D721Med (cell line): ENCODE measurements at regions not wholly inside any gene's neighbourhood (a gene's known extent, or its start where the extent isn't known, plus 50 kb on each side); places are given as distances from the start of the nearest gene placed in this dataset.

Experiments
- DNase-seq: peaks from one replicate; pipeline ENCODE4 v3.0.0; 2011; ENCODE audit warnings: low spot score; ENCODE audit not compliant: insufficient read length
- FAIRE-seq: peaks from 2 replicates; lab custom pipeline; 2011; peaks lifted over from hg19 to GRCh38; lab: Jason Lieb, UNC
- TF ChIP-seq, protein P1 (sequence below): IDR thresholded peaks from 2 replicates; pipeline ENCODE4 v1.5.1; 2012; ENCODE audit warnings: mild to moderate bottlenecking, control low read depth; ENCODE audit not compliant: insufficient read depth; ENCODE audit errors: missing control alignments

DNA sequence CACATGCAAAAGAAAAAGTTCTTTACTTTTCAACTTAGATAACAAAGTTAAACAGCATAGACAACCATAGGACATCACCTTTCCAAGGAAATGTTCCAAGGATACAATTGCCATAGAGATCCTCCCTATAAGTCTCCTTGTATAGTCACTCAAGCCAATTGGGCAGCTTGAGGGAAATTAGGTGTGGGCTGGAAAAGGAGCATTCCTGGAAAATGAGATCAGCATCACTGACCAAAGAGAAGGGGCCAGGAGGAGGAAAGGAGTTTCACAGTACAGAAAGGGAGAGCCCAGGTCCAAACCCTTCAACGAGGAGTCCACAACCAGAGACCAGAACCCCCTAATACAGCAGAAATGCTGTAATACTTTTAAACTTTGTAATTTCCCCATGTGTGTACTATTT is 91.5 kb upstream of the PPARGC1A start:
- FAIRE-seq = no peak
- TF ChIP-seq, protein P1, sequence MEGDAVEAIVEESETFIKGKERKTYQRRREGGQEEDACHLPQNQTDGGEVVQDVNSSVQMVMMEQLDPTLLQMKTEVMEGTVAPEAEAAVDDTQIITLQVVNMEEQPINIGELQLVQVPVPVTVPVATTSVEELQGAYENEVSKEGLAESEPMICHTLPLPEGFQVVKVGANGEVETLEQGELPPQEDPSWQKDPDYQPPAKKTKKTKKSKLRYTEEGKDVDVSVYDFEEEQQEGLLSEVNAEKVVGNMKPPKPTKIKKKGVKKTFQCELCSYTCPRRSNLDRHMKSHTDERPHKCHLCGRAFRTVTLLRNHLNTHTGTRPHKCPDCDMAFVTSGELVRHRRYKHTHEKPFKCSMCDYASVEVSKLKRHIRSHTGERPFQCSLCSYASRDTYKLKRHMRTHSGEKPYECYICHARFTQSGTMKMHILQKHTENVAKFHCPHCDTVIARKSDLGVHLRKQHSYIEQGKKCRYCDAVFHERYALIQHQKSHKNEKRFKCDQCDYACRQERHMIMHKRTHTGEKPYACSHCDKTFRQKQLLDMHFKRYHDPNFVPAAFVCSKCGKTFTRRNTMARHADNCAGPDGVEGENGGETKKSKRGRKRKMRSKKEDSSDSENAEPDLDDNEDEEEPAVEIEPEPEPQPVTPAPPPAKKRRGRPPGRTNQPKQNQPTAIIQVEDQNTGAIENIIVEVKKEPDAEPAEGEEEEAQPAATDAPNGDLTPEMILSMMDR = no peak
- no peak for DNase-seq

DNA sequence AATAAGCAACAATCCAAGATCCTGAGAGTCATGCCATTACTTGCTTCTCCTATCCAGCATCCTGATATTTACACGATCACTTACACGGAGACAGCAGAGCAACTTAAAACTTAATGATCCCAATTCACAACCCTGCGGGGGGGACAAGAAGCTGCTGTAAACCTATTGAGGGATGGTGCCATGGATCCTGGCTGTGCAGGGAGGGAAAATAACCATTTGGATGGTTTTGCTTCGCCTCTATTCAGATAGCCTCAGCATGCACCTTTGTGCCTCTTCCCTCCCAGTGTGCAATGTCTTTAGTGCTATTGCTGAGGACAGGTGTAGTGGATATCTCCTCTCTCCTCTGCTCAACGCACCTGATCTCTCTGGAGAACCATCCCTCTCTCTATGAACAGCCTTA is 89.7 kb upstream of the PPARGC1A start:
- no peak for DNase-seq
- no peak for FAIRE-seq
- TF ChIP-seq, protein P1 = no peak

DNA sequence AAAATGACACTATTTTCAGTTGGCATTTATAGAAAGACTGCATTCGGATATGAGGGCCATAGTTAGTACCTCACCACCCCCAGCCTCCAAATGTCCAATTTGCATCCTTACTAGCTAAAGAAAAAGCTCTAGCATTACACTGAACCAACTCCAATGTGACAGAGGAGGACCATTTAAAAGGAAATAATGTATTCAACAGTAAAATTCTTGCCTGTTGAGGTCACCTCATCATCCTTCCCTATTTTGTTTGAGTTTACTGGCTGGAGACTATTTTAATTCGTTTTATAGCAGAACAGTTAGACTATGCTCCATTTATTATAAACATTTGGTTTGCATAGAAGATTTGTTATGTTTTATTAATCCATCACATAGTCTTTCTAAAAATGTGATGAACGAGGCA is 88.2 kb upstream of the PPARGC1A start:
- no peak for DNase-seq
- TF ChIP-seq, protein P1 = no peak
- no peak for FAIRE-seq

DNA sequence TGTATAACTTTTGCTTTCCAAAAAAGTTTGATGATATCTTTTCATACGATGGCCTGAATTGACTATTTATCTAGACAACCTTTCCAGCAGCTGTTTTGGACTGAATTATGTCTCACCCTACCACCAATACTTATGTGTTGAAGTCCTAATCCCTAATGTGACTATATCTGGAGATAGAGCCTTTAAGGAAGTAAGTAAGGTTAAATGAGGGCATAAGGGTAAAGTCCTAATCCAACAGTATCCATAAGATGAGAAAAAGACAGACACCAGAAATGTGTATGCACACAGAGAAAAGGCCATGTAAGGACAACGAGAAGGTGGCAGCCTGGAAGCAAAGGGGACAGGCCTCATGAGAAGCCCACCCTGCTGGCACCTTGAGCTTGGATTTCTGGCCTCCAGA is 86.6 kb upstream of the PPARGC1A start:
- no peak for FAIRE-seq
- TF ChIP-seq, protein P1 = no peak
- DNase-seq = no peak

DNA sequence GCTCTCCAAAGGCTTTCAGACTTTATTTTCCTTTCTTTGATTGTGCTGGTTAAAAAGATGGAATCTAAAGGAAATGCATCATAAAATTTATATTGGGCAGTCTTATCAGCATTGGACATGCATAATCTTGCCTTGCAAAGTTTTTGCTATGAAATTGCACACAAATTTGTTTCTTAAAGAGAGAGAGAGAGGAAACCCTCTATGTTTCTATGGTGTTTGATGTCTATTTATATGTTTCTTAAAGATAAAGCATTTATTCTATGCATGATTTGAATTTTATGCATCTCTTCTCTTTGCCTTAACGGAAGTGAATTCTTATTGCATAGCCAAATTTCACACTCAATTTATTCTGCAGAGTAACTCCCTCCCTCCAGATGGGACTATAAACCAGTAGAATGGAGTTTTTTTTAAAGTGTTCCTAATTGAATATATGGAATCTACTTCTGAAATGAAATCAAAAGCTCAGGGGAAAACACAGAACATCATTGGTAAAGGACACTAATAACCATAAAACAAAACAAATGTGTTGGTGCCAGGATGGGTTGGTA is 83.5 kb upstream of the PPARGC1A start:
- DNase-seq (no peak), FAIRE-seq (no peak)
- TF ChIP-seq, protein P1 = no peak

DNA sequence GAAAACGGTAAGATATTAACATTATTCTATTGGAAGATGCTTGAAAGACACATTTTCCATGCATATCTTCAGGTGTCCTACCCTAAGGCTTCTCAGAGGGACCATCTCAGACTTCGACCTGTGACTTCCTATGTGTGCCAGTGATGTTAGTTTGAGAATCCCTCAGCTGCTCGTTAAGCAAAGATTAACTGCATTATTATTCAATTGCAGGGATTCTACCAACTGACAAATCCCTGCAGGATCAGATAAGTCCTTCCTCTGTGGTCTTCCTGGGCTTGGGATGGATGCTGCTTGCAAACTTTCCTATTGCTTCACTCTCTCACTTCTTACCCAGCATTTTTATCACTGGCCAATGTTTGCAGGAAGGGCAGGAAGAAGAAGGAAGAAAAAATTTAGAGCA is 83.0 kb upstream of the PPARGC1A start:
- no peak for DNase-seq
- no peak for FAIRE-seq
- TF ChIP-seq, protein P1 = no peak

DNA sequence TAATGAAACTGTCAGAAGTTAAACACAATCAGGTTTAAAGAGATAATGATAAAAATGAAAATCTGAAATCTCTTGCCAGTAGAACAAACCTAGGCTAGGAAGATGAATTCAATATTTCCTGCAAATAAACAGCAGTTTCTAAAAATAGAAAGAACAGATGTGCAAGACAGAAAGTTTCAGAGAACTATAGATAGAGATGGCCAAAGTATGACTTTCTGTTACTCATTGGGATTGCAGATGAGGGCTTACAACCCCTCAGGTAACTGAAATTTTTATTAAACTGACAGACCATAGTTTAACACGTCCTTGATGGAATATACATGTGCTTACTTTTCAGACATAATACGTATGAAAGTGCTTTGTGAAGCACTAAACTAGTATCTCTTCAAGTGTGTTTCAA is 82.3 kb upstream of the PPARGC1A start:
- TF ChIP-seq, protein P1 = no peak
- DNase-seq (no peak), FAIRE-seq (no peak)
